IPS-18a (cell line): ENCODE measurements at regions not wholly inside any gene's neighbourhood (a gene's known extent, or its start where the extent isn't known, plus 50 kb on each side); places are given as distances from the start of the nearest gene placed in this dataset.
"Not testable (repeated sequence)": the region's sequence is repeated elsewhere in the genome, so short reads cannot be mapped to it uniquely, and the experiment has no call there.

Source experiments
- H3K27ac ChIP-seq: one replicate; pipeline ENCODE4 v1.5.1; 2013; ENCODE audit warnings: low read length
- H3K27me3 ChIP-seq: one replicate; pipeline ENCODE4 v1.6.1; 2013; ENCODE audit warnings: mild to moderate bottlenecking, low read length; ENCODE audit not compliant: control insufficient read depth, insufficient read depth
- H3K36me3 ChIP-seq: one replicate; pipeline ENCODE4 v1.6.1; 2013; ENCODE audit warnings: low read depth, low read length; ENCODE audit not compliant: control insufficient read depth
- H3K4me1 ChIP-seq: one replicate; pipeline ENCODE4 v1.6.1; 2013; ENCODE audit warnings: low read depth, low read length; ENCODE audit not compliant: control insufficient read depth
- H3K4me3 ChIP-seq: one replicate; pipeline ENCODE4 v1.5.1; 2013; ENCODE audit warnings: low read length
- H3K9ac ChIP-seq: one replicate; pipeline ENCODE4 v1.6.1; 2013; ENCODE audit warnings: mild to moderate bottlenecking, low read length, moderate library complexity
- H3K9me3 ChIP-seq: one replicate; pipeline ENCODE4 v1.6.1; 2013; ENCODE audit warnings: low read depth, low read length; ENCODE audit not compliant: control insufficient read depth

DNA sequence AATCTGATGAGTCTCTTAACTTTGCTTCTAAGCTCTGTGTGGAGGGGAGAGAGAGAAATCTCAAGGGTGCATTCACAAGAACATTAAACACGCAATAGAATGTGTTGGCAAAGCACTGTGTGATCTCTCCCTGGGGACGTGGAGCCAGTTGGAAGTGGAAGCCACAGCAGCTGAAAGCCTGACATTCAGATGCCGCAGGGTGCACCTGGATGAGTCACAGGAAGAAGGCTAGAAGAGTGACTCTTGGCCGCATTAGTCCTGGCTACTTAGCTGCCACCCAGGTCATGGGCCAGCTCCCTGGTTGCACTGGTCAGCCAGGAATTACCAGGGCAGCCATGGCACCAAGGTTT is 186.9 kb downstream of the ADRA2C start:
- not testable (repeated sequence) for H3K4me3 ChIP-seq, H3K36me3 ChIP-seq, H3K27ac ChIP-seq, H3K27me3 ChIP-seq, H3K9me3 ChIP-seq, H3K4me1 ChIP-seq, H3K9ac ChIP-seq

DNA sequence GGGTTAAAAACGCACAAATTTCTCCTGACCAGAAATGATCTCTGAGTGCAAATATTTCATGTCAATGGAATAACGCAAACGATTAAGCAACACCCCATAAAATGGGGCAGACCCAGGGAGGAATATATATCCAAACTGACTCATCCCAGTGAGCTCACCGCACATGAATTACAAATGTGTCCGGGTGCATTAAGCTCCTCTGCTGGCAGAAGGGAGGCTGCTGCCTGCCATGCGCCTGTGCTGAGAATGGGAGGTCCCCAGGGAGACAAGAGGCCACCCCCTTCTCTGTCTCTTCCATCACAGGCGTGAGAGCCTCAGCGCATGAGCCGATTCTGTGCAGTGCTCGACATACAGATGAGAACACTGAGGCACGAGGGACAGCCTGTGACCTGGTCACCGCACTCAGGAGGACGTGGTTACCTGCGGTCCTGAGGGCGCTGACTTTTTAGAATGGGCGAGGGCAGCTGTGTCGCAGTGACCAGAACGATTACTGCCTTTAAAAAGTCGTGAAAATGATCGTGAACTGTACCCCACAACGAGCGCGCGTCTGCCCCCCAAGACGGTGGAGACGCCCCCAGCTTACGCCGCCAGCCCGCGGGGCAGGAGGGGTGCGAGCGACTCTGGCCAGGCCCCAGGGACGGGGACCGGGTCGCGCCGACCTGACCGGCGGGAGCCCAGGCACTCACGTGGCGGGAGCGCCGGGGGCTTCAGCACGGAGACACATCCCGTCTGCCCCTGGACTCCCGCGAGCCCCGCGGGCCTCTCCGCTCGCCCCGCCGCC is 188.5 kb downstream of the ADRA2C start:
- peak overlapping the region; percentile 72 for H3K4me3 ChIP-seq
- H3K36me3 ChIP-seq, H3K4me1 ChIP-seq, H3K9me3 ChIP-seq, H3K27me3 ChIP-seq, H3K27ac ChIP-seq: not testable (repeated sequence)
- peak overlapping the region; percentile 79 for H3K9ac ChIP-seq

DNA sequence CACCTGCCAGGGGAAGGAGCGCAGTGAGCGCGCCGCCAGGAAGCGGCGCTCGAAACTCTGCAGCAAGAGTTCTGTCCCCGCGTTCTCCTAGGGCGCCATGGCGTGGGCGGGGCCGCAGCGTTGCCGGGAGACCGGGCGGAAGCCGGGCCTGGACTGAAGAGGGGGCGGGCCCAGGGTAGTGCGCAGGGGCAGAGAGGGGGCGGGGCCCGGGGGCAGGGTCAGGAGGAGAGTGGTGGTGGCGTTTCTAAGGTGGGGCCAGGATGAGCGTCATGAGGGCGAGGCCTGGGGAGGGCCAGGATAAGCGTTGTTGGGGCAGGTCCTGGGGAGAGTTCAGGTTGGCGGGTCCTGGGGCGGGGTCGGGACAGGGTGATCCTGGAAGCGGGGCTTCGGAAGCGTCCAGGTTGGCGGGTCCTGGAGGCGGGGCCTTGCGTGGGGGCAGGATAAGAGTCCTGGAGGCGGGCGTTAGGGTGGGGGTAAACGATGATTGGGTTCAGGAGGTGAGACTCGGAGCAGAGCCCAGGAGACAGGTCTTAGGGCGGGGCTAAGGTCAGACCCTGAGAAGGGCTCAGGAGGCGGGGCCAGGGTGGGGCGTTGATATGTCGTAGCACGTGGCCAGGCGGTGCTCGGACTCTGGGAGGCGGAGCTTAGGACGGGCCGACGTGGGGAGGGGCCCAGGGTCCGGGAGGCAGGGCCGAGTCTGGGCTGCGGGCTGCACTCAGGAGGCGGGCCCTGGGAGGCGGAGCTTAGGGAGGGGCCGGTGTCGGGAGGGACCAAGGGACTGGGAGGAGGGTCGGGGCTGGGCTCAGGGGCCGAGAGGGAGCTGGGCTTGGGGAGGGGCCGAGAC is 189.4 kb downstream of the ADRA2C start:
- peak overlapping the region; percentile 72 for H3K4me3 ChIP-seq
- not testable (repeated sequence) for H3K9me3 ChIP-seq, H3K27ac ChIP-seq, H3K27me3 ChIP-seq, H3K36me3 ChIP-seq, H3K4me1 ChIP-seq
- H3K9ac ChIP-seq: peak overlapping the region; percentile 79

DNA sequence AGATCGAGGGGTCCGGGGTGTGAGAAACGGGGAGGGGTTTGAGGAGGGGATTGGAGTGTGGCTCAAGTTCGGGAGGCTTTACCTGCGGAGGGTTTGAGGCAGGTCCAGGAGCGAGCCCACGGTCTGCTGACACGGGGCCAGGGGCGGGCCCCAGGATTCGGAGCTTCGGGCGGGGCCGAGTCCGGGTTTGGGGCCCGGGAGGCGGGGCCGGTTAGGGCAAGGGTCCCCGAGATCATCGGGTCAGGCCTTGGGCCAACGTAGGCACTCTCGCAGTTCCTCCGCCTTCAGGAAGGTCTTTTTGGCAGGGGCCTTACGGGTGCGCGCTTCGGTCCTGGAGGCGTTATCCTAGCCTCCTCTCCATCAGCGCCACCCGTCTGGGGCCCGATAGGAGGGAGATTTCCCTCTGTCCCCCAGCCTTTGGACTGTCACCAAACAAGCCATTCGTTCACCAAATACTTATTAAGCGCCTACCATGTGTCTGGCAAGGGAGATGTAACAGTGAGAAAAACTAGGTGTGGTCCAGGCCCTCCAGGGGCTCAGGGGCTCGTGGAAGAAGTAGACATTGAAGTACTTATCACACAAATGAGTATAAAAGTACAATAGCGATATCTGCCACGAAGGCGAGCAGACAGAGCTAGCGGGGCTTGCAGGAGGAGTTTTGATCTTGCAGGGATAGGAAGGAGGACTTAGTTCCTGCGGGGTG is 190.1 kb downstream of the ADRA2C start:
- peak overlapping the region; percentile 44 for H3K4me3 ChIP-seq
- H3K9me3 ChIP-seq, H3K27me3 ChIP-seq, H3K9ac ChIP-seq, H3K36me3 ChIP-seq, H3K27ac ChIP-seq, H3K4me1 ChIP-seq: not testable (repeated sequence)

DNA sequence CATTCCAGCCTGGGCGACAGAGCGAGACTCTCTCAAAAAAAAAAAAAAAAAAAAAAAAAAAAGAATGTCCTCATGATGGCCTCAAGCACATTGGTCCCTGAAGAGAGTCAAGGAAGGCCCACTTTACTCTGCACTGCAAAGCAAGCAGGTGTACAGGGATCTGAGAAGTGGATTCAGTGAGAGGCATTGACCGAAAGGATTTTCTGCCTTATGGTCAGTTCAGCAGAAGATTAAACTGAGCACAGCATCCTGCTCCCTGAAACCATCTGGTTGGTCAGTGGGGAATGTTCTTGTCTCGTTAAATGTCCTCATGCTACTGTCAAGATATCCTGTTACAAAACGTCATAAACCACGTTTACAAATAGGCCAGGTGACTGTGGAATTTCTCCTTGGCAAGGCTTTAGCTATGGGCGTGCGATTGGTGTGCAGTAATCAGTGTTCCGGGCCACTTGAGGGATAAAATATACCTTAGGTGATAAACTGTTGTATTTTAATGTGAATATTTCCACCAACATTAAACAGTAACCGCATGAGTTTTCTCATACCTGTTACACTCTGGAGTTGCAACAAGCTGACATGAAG is 195.0 kb downstream of the ADRA2C start:
- not testable (repeated sequence) for H3K27me3 ChIP-seq, H3K36me3 ChIP-seq, H3K4me1 ChIP-seq, H3K27ac ChIP-seq, H3K4me3 ChIP-seq, H3K9me3 ChIP-seq, H3K9ac ChIP-seq

DNA sequence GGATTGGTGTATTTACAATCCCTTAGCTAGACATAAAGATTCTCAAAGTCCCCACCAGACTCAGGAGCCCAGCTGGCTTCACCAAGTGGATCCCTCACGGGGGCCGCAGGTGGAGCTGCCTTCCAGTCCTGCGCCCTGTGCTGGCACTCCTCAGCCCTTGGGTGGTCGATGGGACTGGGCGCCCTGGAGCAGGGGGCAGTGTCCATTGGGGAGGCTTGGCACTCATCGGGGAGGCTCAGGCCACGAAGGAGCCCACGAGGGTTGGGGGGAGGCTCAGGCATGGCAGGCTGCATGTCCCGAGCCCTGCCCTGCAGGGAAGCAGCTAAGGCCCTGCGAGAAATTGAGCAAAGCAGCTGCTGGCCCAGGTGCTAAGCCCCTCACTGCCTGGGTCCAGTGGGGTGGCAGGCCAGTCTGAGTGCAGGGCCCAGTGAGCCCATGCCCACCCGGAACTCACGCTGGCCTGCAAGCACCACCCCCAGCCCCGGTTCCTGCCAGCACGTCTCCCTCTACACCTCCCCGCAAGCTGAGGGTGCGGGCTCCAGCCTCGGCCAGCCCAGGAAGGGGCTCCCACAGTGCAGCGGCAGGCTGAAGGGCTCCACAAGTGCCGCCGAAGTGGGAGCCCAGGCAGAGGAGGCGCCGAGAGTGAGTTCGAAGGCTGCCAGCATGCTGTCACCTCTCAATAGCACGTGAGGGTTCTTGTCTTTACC is 198.5 kb downstream of the ADRA2C start:
- H3K36me3 ChIP-seq, H3K9me3 ChIP-seq, H3K9ac ChIP-seq, H3K4me3 ChIP-seq, H3K27me3 ChIP-seq, H3K27ac ChIP-seq, H3K4me1 ChIP-seq: not testable (repeated sequence)

DNA sequence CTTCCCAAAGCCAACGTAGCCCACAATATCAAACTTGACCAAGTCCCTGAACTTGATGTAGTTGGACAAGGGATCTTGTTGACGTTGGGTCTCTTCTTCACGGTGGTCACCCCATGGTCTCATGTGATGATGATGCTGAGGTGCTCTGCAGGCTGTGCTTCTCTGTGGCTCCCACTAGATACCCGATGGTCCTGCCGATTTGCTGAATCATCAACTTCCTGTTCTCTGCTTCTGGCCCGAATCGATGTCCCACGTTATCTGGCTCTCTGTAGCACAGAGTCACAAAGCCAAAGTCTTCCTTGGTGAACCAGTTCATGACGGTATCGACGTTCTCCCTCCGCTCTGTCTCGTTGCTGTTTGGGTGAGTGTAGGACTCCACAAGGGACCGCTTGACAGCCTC is 201.0 kb downstream of the ADRA2C start:
- H3K4me3 ChIP-seq, H3K36me3 ChIP-seq, H3K27me3 ChIP-seq, H3K27ac ChIP-seq, H3K9me3 ChIP-seq, H3K4me1 ChIP-seq, H3K9ac ChIP-seq: not testable (repeated sequence)

DNA sequence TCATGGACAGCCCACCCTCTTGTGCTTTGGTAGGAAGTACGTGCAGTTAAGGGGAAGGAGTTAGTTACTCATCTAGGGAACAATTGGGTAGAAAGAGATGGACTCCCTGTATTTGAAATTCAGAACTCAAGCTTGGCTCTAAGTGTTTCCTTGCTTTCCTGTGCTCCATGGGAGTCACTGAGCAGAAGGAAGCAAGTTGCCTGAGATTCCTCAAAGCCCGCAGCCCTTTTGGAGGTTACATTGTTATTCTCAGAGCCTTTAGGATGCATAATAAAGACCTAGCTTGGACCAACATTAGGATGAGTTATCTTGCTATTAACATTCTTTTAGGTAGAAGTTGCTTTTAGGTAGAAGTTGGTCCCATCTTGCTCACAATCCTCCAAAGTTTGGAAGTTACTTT is 206.4 kb downstream of the ADRA2C start:
- H3K36me3 ChIP-seq, H3K4me3 ChIP-seq, H3K27me3 ChIP-seq, H3K9ac ChIP-seq, H3K27ac ChIP-seq, H3K9me3 ChIP-seq, H3K4me1 ChIP-seq: not testable (repeated sequence)

DNA sequence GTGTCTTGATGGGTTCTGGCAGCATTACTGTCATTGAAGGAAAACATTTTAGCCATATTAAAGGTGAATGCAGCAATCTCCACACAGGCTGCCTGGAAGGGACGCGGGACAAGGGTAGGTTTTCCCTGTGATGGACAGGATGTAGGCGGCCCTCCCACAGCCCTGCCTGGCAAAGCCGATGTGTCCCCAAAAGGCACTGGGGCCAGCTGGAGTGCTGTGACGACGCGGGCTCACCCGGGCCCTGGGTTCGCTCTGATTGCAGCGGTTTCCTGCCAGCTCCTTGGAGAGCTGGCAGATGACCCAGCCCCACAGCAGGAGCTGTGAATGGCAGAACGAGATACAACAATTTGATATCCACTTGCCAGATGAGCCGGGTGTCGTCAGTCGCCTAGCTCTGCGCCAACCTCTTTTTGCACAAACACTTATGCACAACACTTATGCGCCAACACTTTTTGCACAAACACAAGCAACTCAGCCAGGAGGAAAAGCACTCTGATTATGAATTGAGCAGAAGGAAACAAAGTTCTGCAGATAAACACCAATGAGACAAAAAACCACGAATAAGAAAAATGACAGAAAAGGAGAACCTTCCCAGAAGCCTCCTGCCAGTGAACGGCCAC is 207.5 kb downstream of the ADRA2C start:
- not testable (repeated sequence) for H3K9ac ChIP-seq, H3K27me3 ChIP-seq, H3K4me1 ChIP-seq, H3K4me3 ChIP-seq, H3K36me3 ChIP-seq, H3K27ac ChIP-seq, H3K9me3 ChIP-seq

DNA sequence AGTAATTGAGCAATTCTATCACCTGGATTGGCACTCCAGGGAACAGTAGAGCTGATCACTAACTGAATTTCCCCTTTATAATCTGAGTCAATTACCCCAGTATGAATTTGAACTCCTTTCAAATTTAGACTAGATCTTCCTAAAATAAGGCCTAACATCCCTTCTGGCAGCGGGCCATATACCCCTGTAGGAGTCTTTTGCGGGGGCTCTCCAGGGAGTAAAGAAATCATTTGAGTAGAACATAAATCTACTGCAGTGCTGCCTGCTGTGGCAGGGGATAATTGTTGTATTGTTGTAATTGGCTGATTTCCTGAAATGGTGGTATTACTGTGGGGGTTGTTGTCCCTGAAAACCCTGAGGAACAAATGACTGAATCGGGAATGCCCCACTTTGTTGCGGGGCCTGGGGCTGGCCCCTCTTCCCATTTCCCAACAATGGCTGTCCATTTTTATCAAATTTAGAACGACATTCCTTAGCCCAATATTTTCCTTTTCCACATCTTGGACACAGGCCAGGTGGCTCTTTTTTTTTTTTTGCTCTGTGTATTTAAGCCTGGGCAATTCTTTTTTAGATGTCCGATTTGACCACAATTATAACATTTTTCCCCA is 217.4 kb downstream of the ADRA2C start:
- not testable (repeated sequence) for H3K9ac ChIP-seq, H3K27ac ChIP-seq, H3K36me3 ChIP-seq, H3K9me3 ChIP-seq, H3K27me3 ChIP-seq, H3K4me3 ChIP-seq, H3K4me1 ChIP-seq

DNA sequence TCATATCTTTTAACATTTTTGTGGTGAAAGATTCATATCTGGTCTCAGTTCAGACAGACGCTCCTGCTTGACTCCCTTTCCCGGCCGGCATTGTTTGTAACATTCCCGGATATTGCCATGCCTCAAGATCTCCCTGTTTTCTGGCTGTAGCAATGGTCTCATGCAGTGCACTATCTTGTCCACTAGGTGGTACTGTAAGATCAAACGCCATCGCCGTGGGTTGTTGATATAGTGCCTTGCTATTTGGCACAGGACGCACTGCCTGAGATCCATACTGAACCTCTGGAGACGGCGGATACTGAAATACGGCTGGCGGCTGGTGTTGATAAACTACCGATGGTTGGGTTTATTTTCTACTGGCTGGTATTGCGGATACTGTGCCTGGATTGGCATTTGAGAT is 218.6 kb downstream of the ADRA2C start:
- not testable (repeated sequence) for H3K27ac ChIP-seq, H3K9ac ChIP-seq, H3K36me3 ChIP-seq, H3K27me3 ChIP-seq, H3K9me3 ChIP-seq, H3K4me3 ChIP-seq, H3K4me1 ChIP-seq
